ENCODE measurements at regions not wholly inside any gene's neighbourhood (a gene's known extent, or its start where the extent isn't known, plus 50 kb on each side); places are given as distances from the start of the nearest gene placed in this dataset.

DNA sequence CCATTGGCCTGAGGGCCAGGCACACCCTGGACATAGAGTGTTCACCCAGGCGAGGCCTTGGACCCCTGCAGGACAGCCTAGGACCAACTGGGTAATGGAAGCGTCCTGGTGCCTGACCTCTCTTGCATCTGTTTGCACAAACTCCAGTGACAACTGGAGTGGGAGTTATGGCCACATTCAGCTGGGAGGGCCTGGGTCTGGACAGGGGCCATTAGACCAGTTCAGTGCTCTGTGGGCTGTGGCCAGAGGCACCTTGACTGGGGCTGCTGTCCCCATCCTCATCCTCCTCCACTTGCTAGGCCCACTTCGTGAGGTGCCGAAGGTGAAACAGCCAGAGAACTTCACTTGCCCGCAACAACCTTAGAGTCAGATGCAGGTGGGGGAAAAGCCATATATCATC, 372.7 kb upstream of the IRX1 start:
- Mint-ChIP-seq H3K27me3 (no peaks in the 10 kb centered on the region), H3K4me1 (ENCODE audit: unreplicated experiment) (no peaks in the 10 kb centered on the region), H3K27ac (no peak overlapping the region), H3K4me3 (no peak overlapping the region), H3K36me3 (no peaks in the 10 kb centered on the region), H3K9me3 (peaks cover 4% of the 10 kb centered on the region)
- TF ChIP-seq CTCF (conservative IDR thresholded peaks at IDR 0.05): no peak
- DNase-seq (ENCODE audit: extremely low spot score, unreplicated experiment): peak; percentile 49

GRCh38 chr5:3221432-3221831, 374.2 kb upstream of the IRX1 start:
- TF ChIP-seq CTCF (conservative IDR thresholded peaks at IDR 0.05): no peak
- no peaks in the 10 kb centered on the region for H3K36me3 Mint-ChIP-seq
- H3K9me3 Mint-ChIP-seq: no peaks in the 10 kb centered on the region
- no peaks in the 10 kb centered on the region for H3K4me1 Mint-ChIP-seq (ENCODE audit: unreplicated experiment)
- DNase-seq (ENCODE audit: extremely low spot score, unreplicated experiment): no peak
- H3K27ac Mint-ChIP-seq: no peak overlapping the region
- peaks cover under 1% of the 10 kb centered on the region for H3K27me3 Mint-ChIP-seq
- H3K4me3 Mint-ChIP-seq: no peak overlapping the region

- no peaks in the 10 kb centered on the region for H3K4me1 Mint-ChIP-seq (ENCODE audit: unreplicated experiment)
- H3K36me3 Mint-ChIP-seq: no peaks in the 10 kb centered on the region
- no peak overlapping the region for H3K4me3 Mint-ChIP-seq
- H3K9me3 Mint-ChIP-seq: no peaks in the 10 kb centered on the region
- no peak overlapping the region for H3K27ac Mint-ChIP-seq
- no peak for DNase-seq (ENCODE audit: extremely low spot score, unreplicated experiment)
- TF ChIP-seq CTCF (conservative IDR thresholded peaks at IDR 0.05): no peak
- peaks cover 5% of the 10 kb centered on the region for H3K27me3 Mint-ChIP-seq
These were observed 374.9 kb upstream of the IRX1 start for GRCh38 chr5:3220638-3221288.

- no peaks in the 10 kb centered on the region for H3K9me3 Mint-ChIP-seq
These were observed 375.4 kb upstream of the IRX1 start for GRCh38 chr5:3220201-3220600.

GRCh38 chr5:3218916-3219650, 376.5 kb upstream of the IRX1 start:
- no peak for DNase-seq (ENCODE audit: extremely low spot score, unreplicated experiment)
- no peak for TF ChIP-seq CTCF (conservative IDR thresholded peaks at IDR 0.05)
- peaks cover 5% of the 10 kb centered on the region for H3K27me3 Mint-ChIP-seq
- no peaks in the 10 kb centered on the region for H3K36me3 Mint-ChIP-seq
- no peak overlapping the region for H3K27ac Mint-ChIP-seq
- H3K4me1 Mint-ChIP-seq (ENCODE audit: unreplicated experiment): no peaks in the 10 kb centered on the region
- H3K4me3 Mint-ChIP-seq: no peak overlapping the region
- H3K9me3 Mint-ChIP-seq: no peaks in the 10 kb centered on the region

More at GRCh38 chr5:3220201-3220600, 375.4 kb upstream of the IRX1 start:
- H3K4me1 Mint-ChIP-seq (ENCODE audit: unreplicated experiment): no peaks in the 10 kb centered on the region
- DNase-seq (ENCODE audit: extremely low spot score, unreplicated experiment): no peak
- no peaks in the 10 kb centered on the region for H3K36me3 Mint-ChIP-seq
- no peak for TF ChIP-seq CTCF (conservative IDR thresholded peaks at IDR 0.05)
- no peak overlapping the region for H3K4me3 Mint-ChIP-seq
- peaks cover 5% of the 10 kb centered on the region for H3K27me3 Mint-ChIP-seq
- no peak overlapping the region for H3K27ac Mint-ChIP-seq

Measured in type B pancreatic cell (in vitro differentiated cells).